Right lung (tissue), 2 donors: ENCODE measurements at regions not wholly inside any gene's neighbourhood (a gene's known extent, or its start where the extent isn't known, plus 50 kb on each side); places are given as distances from the start of the nearest gene placed in this dataset.
"Not testable (repeated sequence)": the region's sequence is repeated elsewhere in the genome, so short reads cannot be mapped to it uniquely, and the experiment has no call there.

Experiments
- DNase-seq, 2 donors: peaks; one replicate each; pipeline ENCODE4 v3.0.0-alpha.2; 2013

DNA sequence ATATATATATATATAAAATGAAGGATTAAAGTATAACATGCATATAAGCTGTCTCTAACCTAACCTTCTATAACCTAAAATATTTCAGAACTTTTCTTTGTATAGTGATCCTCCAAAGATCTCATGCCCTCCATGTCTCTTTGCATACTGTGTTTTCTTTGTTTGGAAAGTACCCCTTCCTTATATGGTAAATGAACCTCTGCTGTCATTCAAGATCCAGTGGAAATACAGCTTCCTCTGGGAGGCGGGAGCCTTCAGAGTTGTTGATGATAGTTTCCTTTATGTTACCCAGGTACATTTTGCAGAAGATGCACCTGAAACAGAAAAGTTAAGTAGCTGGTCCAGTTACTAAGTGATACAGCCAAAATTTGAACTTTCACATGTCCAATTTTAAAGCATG is 233.3 kb upstream of the FOXP2 start:
- DNase-seq: no peak

DNA sequence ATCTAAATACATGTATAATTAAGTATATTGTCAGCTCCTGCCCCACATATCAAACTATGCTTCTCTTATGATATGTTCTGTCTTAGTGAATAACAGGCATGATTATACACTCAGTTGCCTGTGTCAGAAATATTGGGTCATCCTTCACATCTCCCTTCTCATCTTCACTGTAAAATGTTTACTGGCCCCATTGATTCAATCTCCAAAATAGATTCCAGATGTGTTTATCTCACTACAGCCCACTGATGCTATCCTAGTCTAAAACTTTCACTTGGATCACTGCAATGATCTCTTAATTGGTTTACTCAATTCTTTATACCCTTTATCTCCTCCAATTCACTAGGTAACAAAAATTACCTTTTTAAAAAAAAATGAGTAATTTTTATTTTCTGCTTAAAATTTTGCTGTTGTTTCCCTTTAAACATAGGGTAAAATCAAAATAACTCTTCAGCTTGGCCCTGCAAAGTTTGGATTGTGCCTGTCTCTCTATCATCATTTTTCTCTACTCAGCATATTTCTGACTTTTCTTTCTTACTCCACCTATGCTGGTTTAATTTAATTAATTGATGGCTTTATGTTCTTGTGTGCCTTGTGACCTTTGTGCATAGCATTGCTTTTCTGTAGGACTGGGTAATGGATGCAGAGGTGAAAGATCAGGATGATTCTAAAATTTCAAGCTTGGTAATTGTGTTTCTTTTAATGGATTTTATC is 233.9 kb upstream of the FOXP2 start:
- DNase-seq: no peak

DNA sequence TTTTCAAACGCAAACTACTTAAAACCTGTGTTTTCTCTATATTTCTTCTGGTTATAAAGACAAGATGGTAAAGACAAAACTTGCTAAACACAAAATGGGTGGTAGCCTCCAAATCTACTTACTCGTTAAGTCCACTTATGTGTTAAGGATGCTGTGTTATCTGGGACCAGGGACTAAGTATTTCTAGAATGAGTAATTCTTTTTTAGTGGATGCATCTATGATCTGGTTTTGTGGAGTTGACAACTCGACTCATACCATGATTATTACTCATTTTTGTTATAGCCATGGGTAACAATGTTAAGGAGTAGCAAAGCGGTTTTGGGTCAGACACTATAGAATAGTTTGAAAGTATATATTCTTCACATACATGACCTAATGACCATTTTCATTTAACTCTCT is 239.5 kb upstream of the FOXP2 start:
- no peak for DNase-seq

DNA sequence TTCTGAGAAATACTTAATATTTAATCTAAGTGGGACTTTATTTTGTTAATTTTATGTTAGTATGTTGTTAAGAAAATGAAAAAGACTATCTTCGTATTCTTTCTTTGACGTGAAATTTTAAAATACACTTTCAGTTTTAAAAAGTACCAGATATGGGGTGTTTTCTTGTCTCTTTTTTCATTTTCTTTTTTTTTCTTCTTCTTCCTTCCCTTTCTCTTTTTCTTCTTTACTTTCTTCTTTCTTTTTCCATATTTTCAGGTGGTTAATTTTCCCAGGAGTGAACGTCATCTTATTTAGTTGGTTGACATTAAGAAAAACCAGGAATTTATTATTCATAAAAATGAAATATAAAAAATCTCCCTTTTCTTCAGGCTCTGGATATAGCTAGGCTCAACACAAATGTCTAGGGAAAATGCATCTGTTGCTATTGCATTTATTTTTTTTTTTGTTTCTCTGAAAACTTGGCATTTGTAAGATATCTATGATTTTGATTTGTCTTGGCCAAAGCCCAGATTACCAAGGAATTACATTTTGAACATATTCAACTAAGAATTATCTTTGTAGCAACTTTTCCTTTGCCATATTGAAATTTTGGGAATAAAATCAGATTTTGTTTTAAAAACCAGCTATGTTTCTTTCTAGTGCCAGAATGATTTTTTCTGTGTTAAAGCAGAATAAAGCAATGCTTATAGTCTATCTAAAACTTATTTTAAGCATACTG is 241.3 kb upstream of the FOXP2 start:
- no peak for DNase-seq

DNA sequence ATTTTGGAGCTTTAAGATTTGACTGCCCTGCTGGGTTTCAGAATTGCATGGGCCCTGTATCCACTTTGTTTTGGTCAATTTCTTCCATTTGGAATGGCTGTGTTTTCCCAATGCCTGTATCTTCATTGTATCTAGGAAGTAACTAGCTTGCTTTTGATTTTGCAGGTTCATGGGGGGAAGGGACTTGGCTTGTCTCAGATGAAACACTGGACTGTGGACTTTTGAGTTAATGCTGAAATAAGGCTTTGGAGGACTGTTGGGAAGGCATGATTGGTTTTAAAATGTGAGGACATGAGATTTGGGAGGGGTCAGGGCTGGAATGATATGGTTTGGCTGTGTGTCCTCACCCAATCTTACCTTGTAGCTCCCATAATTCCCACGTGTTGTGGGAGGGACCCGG is 245.2 kb upstream of the FOXP2 start:
- not testable (repeated sequence) for DNase-seq

DNA sequence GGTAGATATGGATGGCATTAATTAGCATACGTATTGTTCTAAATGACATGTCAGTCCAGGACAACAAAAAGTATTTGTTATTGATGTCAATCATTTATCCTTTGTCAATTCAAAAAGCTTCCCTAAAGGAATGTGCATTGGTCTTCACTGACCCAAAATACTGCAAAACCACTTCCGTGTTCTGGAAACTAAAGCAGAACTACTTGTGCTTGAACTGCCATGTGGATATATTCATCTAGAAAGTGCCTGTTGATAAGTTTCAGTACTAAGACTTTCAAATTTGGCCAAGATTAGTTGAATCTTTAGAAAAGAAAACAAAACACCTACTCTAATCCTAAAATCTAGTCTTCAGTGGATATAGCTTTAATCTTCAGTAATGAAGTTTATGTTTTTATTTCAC is 242.1 kb upstream of the PPP1R3A start:
- no peak for DNase-seq

DNA sequence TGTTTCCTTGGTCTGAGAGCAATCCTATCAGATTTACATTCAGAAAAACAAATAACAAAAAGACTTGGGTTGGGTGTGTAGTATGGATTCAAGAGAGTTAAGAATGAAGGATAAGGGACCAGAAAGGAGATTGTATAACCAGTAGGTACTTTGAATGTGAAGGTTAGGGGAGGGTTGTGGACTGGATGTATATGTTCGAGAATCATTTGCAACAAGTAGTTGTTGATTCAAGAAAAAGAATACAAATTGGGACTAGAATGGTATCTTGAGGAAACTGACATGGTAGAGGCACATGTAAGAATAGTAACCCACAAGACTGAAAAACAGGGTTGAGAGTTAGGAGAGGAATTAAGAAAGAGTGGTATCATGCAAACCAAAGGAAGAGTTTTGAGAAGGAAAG is 240.0 kb upstream of the PPP1R3A start:
- no peak for DNase-seq

DNA sequence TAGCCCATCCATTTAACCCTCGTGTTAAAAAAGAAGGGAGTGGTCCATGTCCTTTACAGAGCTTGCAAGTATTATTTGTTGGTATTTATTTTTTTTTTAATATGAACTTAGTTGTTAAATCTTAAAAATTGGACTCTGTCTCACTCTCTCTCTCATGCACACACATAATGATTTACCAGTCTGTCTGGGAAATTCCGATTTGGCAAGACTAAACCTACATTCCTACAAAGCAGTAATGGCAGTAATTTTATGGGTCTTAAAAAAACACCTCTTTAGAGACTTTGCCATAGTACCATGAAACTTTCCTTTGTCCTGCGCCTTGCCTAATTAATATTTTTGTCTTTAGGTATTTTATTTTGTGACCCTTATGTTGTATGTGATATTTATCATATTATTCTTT is 239.5 kb upstream of the PPP1R3A start:
- DNase-seq: no peak

DNA sequence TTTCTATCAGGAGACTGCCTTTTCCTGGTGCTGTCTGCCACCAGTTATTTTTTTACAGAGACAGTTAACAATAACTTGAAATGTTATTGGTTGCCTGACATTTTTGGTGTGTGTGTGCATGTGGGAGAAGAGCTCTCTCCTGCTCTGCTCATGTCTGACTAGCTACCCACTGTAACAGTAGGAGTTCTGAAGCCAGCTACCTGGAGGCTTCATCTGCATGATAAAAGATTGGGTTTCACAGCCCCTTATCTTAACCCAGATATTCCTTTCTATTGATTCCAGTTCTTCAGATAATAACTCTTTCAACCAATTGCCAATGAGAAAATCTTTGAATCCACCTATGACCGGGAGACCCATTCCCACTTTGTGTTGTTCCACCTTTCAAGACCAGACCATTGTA is 237.4 kb upstream of the PPP1R3A start:
- DNase-seq: no peak

DNA sequence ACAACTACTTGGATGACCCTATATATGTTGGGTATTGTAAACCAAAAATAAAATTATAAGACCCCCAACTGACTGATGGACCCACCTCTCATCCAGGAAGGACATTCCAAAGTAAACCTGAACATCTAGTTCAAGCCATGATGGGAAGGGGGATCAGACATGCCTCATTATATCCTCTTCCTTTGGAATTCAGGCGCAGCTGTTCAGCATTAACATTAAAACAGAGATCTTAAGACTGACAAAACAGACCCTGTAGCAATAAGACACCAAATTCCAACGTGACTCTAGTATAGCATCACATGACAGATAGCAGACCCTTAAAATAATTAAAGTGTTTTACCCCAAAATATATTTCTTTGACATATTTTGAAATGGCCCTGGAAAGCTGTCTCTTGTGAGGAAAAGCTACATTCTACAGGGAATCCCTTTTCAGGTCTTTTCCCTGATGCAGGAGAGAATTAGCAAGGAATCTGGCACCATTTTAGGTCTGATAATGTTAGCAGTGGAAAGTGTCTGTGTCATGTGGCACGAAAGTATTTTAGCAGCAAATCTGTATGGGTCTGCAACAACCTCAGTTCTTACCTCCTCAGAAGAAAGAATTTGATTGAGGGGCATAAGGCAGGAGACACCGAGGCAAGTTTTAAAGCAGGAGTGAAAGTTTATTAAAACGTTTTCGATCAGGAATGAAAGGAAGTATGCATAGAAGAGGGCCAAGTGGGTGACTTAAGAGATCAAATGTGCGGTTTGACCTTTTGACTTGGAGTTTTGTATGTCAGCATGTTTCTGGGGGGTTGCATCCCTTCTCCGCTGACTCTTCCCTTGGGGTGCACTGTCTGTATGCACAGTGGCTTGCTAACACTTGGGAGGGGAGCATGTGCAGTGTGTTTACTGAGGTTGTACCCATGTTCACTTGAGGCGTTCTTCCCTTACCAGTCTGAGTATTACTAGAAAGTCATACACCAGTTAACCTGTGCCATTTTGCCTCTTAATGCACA is 236.6 kb upstream of the PPP1R3A start:
- DNase-seq: no peak

DNA sequence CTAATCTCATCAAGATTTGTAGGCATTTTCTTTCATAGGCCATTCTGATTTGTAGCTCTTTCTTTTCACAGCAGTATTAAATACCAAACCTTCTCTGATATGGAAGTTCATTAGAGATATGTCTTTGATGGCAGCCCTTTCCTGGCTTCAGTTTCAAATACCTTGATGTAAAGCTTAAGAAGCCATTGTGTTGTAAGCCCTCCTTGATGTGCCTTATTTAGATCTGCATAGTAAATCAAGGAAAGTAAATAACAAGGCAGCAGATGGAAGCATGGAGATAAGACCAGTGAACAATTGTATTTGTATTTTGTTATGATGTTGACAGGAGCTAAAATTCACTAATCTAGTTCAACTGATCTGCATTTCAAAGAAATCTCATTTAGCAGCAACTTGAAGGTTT is 234.9 kb upstream of the PPP1R3A start:
- DNase-seq: no peak

DNA sequence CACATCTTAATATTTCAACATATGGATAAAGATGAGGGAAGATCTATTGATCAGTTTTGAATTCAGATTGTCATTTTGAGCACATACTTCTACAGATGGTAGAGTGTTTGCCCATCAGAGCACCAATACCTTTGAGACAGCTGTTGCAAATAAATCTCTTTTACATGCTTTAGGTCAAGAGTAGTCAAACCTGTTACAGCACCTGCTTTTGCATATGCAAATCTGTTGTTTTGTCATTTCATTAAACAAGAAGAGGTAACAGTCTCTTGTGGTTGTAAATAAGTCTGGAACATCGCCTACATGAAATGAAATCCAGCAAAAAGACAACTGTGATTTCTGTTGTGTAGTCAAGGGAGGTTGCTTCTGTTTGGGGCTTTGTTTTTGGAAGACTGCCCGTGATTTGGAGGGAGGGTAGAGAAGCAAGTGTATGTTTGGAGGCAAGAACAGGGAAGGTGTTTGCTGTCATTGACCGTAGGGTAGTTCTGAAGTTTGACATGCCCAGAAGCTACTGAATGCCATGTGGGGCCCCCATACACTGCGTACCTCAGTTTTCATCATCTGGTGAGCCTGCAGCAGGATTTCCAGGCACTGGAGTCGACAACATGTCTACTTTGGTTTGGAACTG is 233.6 kb upstream of the PPP1R3A start:
- DNase-seq: no peak

DNA sequence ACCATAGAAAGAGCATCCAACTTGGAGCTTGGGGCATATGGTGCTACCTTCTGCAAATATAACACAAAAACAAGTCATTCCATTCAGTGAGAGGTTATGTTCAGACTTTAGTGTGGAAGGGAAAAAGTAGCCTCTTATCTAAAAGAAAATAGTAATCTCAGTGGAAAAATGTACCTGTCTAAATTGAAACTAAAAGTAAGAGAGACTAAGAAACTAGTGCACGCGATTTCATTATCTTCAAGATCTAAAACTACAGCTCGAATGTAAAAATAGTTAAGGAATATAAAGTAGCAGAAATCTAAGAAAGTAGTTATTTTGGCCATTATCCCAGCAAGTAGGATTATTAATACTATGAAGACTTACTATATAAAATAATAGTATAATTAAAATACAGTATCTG is 233.0 kb upstream of the PPP1R3A start:
- no peak for DNase-seq

DNA sequence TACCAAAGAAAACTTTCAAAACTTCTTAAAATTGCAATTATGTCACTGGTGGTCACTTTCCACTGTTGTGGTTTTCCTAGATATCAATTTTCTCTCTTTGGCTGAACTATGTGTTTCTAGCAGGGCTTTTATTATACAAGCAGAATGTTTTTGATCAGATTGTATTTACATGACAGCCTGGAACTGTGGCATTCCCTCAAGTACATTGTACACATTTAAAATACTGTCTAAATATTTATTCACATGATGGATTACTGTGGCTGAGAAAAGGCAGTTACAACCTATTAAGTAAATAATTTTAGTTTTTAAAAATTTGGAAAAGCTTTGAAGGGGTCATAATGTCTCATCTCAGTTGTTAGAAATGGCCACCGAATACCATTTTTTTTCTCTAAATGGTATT is 231.9 kb upstream of the PPP1R3A start:
- DNase-seq: no peak

DNA sequence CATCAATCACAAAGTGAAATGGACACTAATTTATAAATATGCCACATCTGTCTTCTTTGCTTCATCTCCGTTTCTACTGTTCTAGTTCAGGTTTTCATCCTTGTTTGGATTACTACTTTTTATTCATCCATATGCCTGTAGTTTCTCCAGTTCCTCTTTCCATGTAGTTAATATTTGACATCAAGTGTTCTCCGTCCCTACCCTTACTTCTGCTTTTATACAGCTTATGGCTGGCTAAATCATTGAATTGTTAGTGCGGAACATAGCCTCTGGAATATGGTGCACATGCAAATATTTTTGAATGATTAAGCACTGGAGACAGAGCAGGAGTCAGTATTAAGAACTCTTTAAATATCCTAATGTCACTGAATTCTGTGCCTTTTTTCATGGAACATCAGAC is 230.0 kb upstream of the PPP1R3A start:
- DNase-seq: no peak

DNA sequence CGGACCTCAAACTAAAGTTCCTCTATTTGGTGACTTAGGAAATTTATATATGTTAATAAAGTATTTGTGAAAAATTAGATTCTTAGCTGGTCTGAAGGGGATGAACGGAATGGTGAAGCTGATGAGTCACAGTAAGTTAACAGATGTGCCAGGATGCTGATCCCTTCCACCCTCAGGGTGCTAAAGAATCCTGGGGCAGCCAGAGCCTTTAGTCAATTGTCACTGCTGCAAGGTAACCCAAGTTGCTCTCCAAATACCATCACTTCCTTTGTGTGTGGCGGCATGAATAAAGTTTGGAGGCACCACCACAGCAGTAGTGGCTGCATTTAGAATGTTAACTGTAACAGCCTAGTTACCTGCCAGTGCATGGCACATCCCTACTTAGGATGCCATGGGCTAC is 222.6 kb upstream of the PPP1R3A start:
- no peak for DNase-seq

DNA sequence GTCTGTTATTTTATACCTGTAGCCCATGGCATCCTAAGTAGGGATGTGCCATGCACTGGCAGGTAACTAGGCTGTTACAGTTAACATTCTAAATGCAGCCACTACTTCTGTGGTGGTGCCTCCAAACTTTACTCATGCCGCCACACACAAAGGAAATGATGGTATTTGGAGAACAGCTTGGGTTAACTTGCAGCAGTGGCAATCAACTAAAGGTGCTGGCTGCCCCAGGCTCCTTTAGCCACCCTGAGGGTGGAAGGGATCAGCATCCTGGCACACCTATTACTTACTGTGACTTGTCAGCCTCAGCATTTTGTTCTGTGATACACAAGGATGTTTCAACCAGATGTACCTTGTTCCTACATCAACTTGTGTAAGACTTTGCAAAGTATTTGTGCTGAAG is 221.8 kb upstream of the PPP1R3A start:
- DNase-seq: no peak

DNA sequence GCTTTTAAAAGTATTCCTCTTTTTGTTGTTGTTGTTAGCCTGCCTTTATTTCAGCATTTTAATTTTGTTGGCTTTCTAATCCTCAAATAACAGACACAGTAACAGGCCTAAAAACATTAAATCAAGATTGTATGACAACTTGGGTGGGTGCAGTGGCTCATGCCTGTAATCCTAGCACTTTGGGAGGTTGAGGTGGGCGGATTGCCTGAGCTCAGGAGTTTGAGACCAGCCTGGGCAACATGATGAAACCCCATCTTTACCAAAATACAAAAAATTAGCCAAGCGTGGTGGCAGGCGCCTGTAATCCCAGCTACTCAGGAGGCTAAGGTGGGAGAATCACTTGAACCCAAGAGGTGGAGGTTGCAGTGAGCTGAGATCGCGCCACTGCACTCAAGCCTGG is 220.9 kb upstream of the PPP1R3A start:
- DNase-seq: not testable (repeated sequence)

DNA sequence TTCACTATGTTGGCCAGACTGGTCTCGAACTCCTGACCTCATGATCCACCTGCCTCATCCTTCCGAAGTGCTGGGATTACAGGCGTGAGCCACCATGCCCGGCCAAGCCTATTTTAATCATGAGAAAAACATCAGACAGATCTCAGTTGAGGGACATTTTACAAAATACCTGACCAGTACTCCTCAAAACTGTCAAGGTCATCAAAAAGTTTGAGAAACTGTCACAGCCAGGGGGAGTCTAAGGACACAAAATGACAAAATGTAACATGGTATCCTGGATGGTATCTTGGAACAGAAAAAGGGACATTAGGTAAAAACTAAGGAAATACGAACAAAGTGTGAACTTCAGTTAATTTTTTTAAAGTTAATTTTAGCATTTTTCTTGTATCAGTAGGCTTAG is 219.8 kb upstream of the PPP1R3A start:
- no peak for DNase-seq

DNA sequence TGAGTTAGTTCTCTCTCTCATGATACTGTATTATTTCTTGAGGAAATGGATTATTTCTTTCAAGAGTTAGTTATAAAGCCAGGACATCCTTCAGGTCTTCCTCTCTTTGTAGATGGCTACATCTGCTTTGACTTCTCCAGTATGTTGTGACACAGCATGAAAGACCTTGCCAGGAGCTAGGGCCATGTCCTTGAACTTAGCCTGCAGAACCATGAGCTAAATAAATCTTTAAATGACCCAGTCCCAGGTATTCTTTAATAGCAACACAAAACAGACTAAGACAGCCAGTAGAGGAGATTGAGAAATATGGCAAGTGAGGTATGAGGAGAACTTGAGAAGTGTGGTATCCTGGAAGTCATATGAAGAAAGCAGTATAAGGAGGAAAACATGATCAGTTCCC is 214.9 kb upstream of the PPP1R3A start:
- no peak for DNase-seq

DNA sequence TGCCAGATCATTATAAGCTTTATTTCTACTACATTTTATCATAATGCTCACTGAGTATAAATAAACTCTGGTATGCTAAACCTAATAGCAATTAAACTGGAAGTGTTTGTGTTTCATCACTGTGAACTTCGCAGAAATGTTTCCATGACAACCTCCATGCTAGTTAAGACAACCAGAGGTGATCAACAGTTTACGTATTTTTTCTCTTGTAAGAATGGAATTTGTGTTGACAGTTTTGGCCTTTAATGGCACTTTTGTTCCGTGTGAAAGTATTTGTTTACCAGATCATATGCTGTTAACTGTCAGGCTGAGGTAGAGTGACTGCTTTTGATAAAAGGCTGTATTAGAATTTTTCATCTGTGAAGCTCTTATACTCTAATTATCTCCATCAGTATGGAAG is 212.1 kb upstream of the PPP1R3A start:
- DNase-seq: peak; percentile 14 to 17

DNA sequence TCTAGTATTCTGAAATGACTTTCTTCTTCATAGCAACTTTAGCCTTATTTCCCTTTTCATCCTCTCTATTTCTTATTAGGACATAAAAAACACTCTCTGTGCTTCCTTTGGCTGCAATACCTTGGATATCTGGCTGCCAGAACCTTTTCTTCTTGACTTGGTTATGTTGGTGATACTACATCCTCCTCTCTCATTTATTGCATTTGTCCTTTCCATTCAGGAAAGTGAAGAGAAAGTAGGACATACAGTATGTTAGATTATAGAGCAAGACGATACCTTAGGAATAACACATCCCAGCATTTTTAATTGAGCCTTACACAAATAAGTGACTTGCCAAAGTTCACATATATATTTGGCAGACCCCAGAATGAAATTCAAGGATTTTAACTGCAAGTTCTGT is 210.1 kb upstream of the PPP1R3A start:
- no peak for DNase-seq
